Esophagus squamous epithelium (tissue), 4 donors: ENCODE measurements at regions not wholly inside any gene's neighbourhood (a gene's known extent, or its start where the extent isn't known, plus 50 kb on each side); places are given as distances from the start of the nearest gene placed in this dataset.

ENCODE experiments used
- CTCF ChIP-seq, 6 experiments: fragments of 450-650 bp in 4 of 6; fragments of 200-600 bp in 2 of 6; sonication (generic) in 2 of 6; IDR thresholded peaks; one replicate each; pipeline ENCODE4 v1.5.1; 2016 to 2019; ENCODE audit warnings: antibody characterized with exemption in 6 of 6, mild to moderate bottlenecking in 4 of 6, moderate library complexity in 4 of 6
- POLR2A ChIP-seq, 4 donors: fragments of 450-650 bp; IDR thresholded peaks; one replicate each; pipeline ENCODE4 v1.6.1; 2017; ENCODE audit warnings: antibody characterized with exemption in 4 of 4, mild to moderate bottlenecking in 4 of 4, moderate library complexity in 3 of 4

- TF ChIP-seq POLR2A (IDR thresholded peaks at IDR 0.05): no peak
- no peak for TF ChIP-seq CTCF (IDR thresholded peaks at IDR 0.05)
Observed at GRCh38 chr5:161047024-161047423, 195.0 kb upstream of the ATP10B start.
